Activated CD4-positive, alpha-beta memory T cell treated with anti-CD3 and anti-CD28 coated beads for 36 hours (primary cell): ENCODE measurements at regions not wholly inside any gene's neighbourhood (a gene's known extent, or its start where the extent isn't known, plus 50 kb on each side); places are given as distances from the start of the nearest gene placed in this dataset.
"Not testable (repeated sequence)": the region's sequence is repeated elsewhere in the genome, so short reads cannot be mapped to it uniquely, and the experiment has no call there.

Experiments used
- CTCF ChIA-PET: fragments of 350-600 bp; sonication (Branson Sonifier 250); formaldehyde crosslinking; loops from one replicate; lab custom pipeline; 2021; ENCODE audit warnings: antibody characterized with exemption, inconsistent platforms; lab: Charles Lee
- POLR2A ChIA-PET: fragments of 350-600 bp; sonication (Branson Sonifier 250); formaldehyde crosslinking; loops from one replicate; lab custom pipeline; 2021; ENCODE audit warnings: antibody characterized with exemption; lab: Charles Lee
- DNase-seq: peaks from one replicate; pipeline ENCODE4 v3.0.0-alpha.2; 2020
- H3K27ac Mint-ChIP-seq: one replicate; pipeline ENCODE4 v1.8.0; 2021; ENCODE audit warnings: mixed read lengths
- H3K27me3 Mint-ChIP-seq: one replicate; pipeline ENCODE4 v1.8.0; 2021; ENCODE audit warnings: mixed read lengths
- H3K36me3 Mint-ChIP-seq: one replicate; pipeline ENCODE4 v1.8.0; 2021; ENCODE audit warnings: mixed read lengths
- H3K4me1 Mint-ChIP-seq: one replicate; pipeline ENCODE4 v1.8.0; 2021; ENCODE audit warnings: low read depth, mixed read lengths
- H3K4me3 Mint-ChIP-seq: one replicate; pipeline ENCODE4 v1.8.0; 2021; ENCODE audit warnings: mild to moderate bottlenecking, mixed read lengths
- H3K9me3 Mint-ChIP-seq: one replicate; pipeline ENCODE4 v1.8.0; 2021; ENCODE audit warnings: mixed read lengths
- intact Hi-C: fragments of 100-400 bp; cut with micrococcal nuclease; formaldehyde crosslinking; loops from one replicate; pipeline ENCODE4 v1.15.1; 2023

DNA sequence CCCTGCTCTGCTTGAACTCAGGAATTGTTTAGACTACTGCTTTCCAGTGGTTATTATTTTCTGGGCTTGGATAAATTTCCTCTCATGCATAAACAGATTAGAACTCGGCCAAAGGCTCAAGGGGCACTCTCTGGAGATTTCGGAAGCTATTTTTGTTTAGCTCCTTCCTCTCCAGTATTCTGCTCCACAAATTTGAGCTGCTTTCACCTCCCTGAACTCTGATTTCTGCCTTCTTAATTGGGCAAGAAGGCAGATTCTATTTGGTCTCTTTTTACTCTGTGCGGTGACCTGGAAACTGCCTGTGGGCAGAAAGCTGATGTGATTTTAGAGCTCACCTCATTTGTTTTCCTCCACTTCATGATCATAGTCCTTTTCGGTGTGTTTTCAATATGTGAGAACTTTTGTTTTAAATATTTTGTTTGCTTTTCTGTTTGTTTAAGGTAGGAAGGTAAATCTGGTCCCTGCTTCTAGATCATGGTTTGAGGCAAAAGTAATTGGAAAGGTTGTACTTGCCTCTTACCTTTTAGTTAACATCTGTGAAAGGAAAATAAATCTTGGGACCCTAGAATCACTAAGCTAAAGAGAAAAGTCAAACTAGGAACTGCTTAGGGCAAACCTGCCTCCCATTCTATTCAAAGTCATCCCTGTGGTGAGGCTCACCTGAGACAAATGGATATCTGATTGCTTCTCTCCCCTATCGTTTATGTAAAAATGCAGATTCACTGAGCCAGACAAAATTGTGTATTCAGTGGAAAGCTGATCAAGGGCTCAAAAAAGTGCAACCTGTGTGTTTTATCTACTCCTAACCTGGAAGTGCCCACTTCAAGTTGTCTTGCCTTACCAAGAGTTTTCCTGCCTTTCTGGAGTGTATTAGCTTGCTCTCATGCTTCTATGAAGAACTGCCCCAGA is 714.7 kb upstream of the PCDH20 start:
- Mint-ChIP-seq H3K27me3 (no peaks in the 10 kb centered on the region), H3K4me3 (no peak overlapping the region), H3K27ac (no peak overlapping the region), H3K9me3 (peaks cover 2% of the 10 kb centered on the region), H3K36me3 (no peaks in the 10 kb centered on the region), H3K4me1 (no peaks in the 10 kb centered on the region)
- ChIA-PET POLR2A (no interaction called here), CTCF (no interaction called here)
- no peak for DNase-seq
- intact Hi-C loops = no loop called here

DNA sequence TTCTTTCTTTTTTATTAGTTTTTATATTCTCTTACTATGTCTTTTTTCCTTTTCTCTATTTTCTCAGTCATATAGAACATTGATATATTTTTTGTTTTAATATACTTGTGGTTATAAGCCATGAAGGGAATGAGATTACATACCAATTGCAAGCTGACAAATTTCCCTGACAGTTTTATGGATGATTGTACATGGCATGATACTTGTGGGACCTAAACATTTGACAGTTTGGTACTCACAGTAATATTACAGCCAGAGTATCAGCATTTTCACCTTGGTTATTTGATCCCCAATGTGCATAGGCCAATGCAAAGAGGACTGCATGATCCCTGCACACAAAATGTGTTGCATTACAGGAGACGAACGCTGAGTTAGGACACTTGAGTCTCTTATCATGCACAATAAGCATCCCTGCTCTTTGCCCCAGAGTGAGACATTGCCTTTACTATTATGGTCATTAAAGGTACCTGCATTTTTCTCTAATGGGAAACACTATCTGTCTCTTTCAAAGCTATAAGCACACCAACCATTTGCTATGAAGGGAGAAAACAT is 713.4 kb upstream of the PCDH20 start:
- intact Hi-C loops = no loop called here
- Mint-ChIP-seq H3K4me1 (no peaks in the 10 kb centered on the region), H3K27me3 (no peaks in the 10 kb centered on the region), H3K36me3 (no peaks in the 10 kb centered on the region), H3K4me3 (no peak overlapping the region), H3K27ac (no peak overlapping the region), H3K9me3 (peaks cover 2% of the 10 kb centered on the region)
- ChIA-PET CTCF (no interaction called here), POLR2A (no interaction called here)
- DNase-seq = no peak

DNA sequence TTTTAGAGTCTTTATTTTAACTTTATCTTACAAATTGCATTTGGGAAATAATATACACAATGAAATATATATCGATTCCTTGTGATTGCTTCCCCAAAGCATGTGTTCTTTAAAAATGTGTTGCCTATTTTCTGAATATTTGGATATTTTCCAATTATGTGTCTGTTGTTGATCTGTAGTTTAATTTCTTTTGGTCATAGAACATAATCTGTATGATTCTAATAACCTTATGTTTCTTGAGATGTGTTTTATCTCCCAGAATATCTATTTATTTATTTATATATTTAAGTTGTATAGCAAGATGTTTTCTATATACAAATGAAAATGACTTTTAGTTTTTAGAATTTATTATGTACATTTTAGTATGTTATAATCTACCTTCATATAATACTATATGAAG is 710.8 kb upstream of the PCDH20 start:
- CTCF ChIA-PET = no interaction called here
- H3K9me3 Mint-ChIP-seq = peaks cover 2% of the 10 kb centered on the region
- DNase-seq = no peak
- no peaks in the 10 kb centered on the region for H3K27me3 Mint-ChIP-seq
- H3K27ac Mint-ChIP-seq = no peak overlapping the region
- intact Hi-C loops = no loop called here
- POLR2A ChIA-PET = no interaction called here
- no peak overlapping the region for H3K4me3 Mint-ChIP-seq
- no peaks in the 10 kb centered on the region for H3K36me3 Mint-ChIP-seq
- H3K4me1 Mint-ChIP-seq = no peaks in the 10 kb centered on the region

DNA sequence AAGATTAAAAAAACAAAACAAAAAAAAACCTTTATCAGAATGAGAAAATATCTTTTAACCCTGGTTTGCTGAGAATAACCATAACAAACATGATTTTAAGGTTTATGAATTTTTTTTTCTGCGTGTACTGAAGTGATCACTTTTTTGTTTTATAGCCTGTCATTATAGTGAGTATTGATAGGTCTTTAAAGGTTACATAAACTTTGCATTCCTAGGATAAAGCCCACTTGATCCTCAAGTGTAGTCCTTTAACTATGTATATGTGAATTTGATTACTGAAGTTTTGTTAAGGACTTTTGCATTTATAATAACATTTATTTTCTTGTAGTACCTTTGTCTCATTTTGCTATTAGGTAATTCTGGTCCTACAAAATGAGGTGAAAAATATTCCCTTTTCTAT is 709.8 kb upstream of the PCDH20 start:
- ChIA-PET CTCF (no interaction called here), POLR2A (no interaction called here)
- intact Hi-C loops = no loop called here
- H3K36me3 Mint-ChIP-seq = no peaks in the 10 kb centered on the region
- H3K4me1 Mint-ChIP-seq = no peaks in the 10 kb centered on the region
- H3K27me3 Mint-ChIP-seq = no peaks in the 10 kb centered on the region
- H3K9me3 Mint-ChIP-seq = peaks cover 2% of the 10 kb centered on the region
- H3K4me3 Mint-ChIP-seq = no peak overlapping the region
- DNase-seq = no peak
- H3K27ac Mint-ChIP-seq = no peak overlapping the region

DNA sequence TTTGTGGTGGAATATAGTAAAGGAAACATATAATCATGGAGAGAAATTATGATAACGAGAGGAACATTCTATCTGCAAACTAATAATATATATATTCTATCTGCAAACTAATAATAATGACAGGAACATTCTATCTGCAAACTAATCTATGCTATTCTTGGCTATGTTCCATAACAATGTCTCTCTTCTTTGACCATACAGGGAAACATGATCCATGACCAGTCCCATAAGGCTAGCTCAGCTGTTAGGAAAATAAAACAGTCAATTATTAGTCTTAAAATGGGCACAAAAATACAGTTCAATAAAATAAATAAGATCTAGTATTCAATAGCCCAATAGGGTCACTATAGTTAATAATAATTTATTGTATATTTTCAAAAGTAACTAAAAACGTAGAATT is 707.8 kb upstream of the PCDH20 start:
- Mint-ChIP-seq H3K36me3 (no peaks in the 10 kb centered on the region), H3K4me3 (no peak overlapping the region), H3K27ac (no peak overlapping the region), H3K27me3 (no peaks in the 10 kb centered on the region), H3K4me1 (no peaks in the 10 kb centered on the region), H3K9me3 (peaks cover 1% of the 10 kb centered on the region)
- ChIA-PET POLR2A (no interaction called here), CTCF (no interaction called here)
- DNase-seq = no peak
- intact Hi-C loops = no loop called here

DNA sequence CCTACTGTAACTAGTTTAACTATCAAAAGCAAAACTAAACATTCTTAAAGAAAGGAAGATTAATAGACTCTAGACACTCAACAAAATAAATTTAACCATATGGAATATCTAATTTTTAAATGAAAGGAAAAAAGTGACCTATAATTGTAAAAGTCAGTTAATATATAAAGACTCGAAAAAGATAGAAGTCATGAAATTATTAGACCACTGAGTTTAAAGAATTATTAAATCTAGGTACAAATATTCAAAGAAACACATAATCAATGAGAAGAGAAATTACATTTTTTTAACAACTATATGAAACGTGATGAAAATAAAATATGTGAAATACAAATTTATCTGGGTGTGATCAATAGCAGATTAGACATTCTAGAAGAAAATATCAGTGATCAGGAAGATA is 706.8 kb upstream of the PCDH20 start:
- H3K27me3 Mint-ChIP-seq = no peaks in the 10 kb centered on the region
- intact Hi-C loops = no loop called here
- H3K36me3 Mint-ChIP-seq = no peaks in the 10 kb centered on the region
- no peaks in the 10 kb centered on the region for H3K4me1 Mint-ChIP-seq
- H3K4me3 Mint-ChIP-seq = no peak overlapping the region
- H3K9me3 Mint-ChIP-seq = no peaks in the 10 kb centered on the region
- no peak overlapping the region for H3K27ac Mint-ChIP-seq
- ChIA-PET CTCF (no interaction called here), POLR2A (no interaction called here)
- no peak for DNase-seq

DNA sequence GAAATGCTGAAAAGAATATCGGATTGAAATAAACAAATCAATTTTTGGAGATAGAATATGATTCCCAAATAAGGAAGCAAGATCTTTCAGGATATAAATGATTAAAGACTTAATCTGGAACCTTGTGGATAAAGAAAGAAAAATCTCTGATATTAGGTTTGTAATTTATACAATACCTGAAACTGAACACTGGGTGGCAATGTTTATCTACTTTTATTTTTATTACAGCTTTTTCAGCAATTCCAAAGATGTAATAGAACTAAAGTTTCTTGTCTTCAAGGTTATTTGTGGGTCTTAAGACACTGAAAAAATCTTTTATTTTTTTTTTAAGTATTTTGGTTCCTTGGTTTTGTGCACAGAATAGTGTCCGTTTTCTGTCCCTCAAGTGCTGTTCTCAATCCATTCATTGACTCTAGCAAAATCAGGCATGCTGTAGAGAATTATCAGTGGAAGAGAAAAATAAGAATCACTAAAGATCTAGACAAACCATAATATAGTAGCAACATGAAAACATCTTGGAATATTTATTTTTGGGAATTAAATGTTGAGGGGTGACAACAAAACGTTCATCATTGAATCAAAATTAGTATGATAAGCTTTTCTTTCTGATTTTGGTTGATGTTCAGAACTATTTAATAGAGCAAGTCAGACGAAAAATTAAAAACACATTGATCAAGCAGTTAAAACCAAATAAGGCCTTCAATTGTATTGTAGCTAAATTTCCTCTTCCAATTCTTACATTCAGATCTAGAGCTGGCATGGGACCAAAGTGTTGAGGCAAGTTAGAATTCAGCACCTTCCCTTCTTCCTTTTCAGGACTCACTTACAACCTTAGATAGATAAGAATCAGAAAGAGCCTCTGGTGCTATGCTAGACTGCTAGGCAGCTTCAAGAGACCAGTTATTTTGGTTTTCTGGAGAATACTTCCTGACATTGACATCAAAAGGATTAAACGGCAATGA is 704.4 kb upstream of the PCDH20 start:
- Mint-ChIP-seq H3K4me1 (no peaks in the 10 kb centered on the region), H3K9me3 (no peaks in the 10 kb centered on the region), H3K36me3 (no peaks in the 10 kb centered on the region), H3K27ac (no peak overlapping the region), H3K4me3 (no peak overlapping the region), H3K27me3 (no peaks in the 10 kb centered on the region)
- intact Hi-C loops = no loop called here
- DNase-seq = no peak
- ChIA-PET CTCF (interaction anchor here (0.6 kb wide), 3 partner anchors 61 to 926 kb away, joined by 3 to 4 read pairs (median 3); no protein-coding TSS in a partner anchor), POLR2A (no interaction called here)

DNA sequence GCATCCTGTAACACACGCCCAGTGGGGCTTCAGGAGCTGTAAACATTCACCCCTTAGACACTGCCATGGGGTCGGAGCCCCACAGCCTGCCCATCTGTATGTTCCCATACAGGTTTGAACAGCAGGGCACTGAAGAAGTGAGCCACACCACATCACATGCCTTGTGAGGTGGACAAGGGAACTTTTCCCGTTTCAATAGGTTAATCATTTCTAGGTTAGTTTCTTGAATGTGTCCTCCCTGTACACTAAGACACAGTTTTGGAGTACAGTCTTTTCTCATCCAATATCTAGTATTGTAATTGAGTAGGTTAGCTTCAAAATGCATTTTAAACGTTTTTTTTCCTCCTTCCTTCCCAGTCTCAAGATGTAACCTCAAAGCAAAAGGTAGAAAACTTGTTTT is 700.2 kb upstream of the PCDH20 start:
- H3K4me3 Mint-ChIP-seq = no peak overlapping the region
- intact Hi-C loops = no loop called here
- no peak overlapping the region for H3K27ac Mint-ChIP-seq
- POLR2A ChIA-PET = no interaction called here
- H3K27me3 Mint-ChIP-seq = no peaks in the 10 kb centered on the region
- no peaks in the 10 kb centered on the region for H3K4me1 Mint-ChIP-seq
- no peaks in the 10 kb centered on the region for H3K9me3 Mint-ChIP-seq
- CTCF ChIA-PET = no interaction called here
- no peaks in the 10 kb centered on the region for H3K36me3 Mint-ChIP-seq
- no peak for DNase-seq

DNA sequence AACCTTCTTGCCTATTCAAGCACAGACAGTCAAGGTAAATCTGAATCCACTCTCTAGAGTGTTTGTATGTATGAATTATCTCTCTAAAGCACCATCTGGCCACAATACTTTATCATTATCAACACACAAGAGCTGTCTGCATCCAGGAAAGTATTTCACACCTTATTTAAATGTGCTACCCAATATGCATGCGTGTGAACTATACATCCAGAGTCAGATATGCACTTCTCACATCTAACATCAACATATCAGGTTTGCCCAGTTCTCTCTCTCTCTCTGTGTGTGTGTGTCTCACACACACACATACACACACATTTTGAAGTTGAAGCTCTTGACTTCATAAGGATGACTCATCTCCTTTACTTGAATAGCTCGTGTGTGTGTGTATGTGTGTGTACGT is 697.5 kb upstream of the PCDH20 start:
- DNase-seq = no peak
- Mint-ChIP-seq H3K36me3 (no peaks in the 10 kb centered on the region), H3K27ac (no peak overlapping the region), H3K27me3 (no peaks in the 10 kb centered on the region), H3K4me1 (no peaks in the 10 kb centered on the region), H3K4me3 (no peak overlapping the region), H3K9me3 (no peaks in the 10 kb centered on the region)
- intact Hi-C loops = no loop called here
- CTCF ChIA-PET = no interaction called here
- POLR2A ChIA-PET = no interaction called here

DNA sequence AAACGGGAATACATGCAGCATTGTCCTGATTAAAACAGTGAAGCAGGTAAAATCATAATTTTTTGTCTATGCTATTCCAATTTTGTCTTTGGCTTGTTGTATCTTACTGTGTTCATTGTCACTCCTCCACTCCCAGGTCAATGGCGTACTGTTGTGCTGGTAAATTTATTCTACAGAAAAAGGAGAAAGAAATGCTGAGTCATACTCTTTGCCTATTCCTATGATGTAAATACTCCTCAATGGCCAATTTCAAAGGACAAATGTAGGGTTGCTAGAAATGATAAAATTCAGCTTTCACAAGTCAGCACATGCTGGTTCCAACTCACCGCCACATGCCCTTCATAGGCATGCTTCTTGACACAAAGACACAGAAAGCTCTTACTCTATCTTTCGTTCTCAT is 694.4 kb upstream of the PCDH20 start:
- Mint-ChIP-seq H3K4me3 (no peak overlapping the region), H3K9me3 (no peaks in the 10 kb centered on the region), H3K27ac (no peak overlapping the region), H3K27me3 (no peaks in the 10 kb centered on the region), H3K36me3 (no peaks in the 10 kb centered on the region), H3K4me1 (no peaks in the 10 kb centered on the region)
- ChIA-PET CTCF (no interaction called here), POLR2A (no interaction called here)
- no peak for DNase-seq
- intact Hi-C loops = no loop called here

DNA sequence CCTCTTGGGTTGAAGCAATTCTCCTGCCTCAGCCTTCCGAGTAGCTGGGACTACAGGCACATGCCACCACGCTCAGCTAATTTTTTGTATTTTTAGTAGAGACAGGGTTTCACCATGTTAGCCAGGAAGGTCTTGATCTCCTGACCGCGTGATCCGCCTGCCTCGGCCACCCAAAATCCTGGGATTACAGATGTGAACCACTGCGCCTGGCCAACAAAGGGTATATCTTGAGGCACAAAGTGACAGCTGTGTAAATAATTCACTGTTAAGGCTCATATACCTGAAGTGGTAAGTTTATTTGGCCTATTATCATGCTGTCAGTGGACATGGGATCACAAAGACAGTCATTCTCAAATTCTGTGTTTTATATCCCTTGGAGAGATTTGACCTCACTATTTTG is 688.5 kb upstream of the PCDH20 start:
- H3K4me1 Mint-ChIP-seq, H3K4me3 Mint-ChIP-seq, H3K9me3 Mint-ChIP-seq, H3K36me3 Mint-ChIP-seq, CTCF ChIA-PET, H3K27ac Mint-ChIP-seq, DNase-seq, POLR2A ChIA-PET, intact Hi-C loops, H3K27me3 Mint-ChIP-seq: not testable (repeated sequence)

DNA sequence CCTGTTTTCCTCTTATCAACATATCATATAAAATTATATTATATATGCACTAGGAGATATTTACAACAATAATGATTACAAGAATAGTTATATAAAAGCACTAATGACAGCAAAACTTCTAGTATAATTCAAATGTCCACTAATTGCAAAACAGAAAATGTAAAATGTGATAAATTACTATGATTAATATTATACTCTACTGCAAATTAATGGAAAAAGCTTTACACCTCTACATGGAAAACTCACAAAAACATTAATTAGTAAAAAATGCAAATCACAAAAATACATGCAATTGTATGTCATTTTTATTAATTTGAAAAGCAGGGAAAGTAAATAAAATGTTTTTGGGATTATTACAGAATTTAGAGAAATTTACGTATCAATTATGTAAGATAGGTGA is 681.0 kb upstream of the PCDH20 start:
- Mint-ChIP-seq H3K4me3 (no peak overlapping the region), H3K4me1 (no peaks in the 10 kb centered on the region), H3K27me3 (no peaks in the 10 kb centered on the region), H3K27ac (no peak overlapping the region), H3K9me3 (peaks cover 8% of the 10 kb centered on the region), H3K36me3 (no peaks in the 10 kb centered on the region)
- no peak for DNase-seq
- intact Hi-C loops = no loop called here
- CTCF ChIA-PET = no interaction called here
- POLR2A ChIA-PET = no interaction called here
